ENCODE measurements at regions not wholly inside any gene's neighbourhood (a gene's known extent, or its start where the extent isn't known, plus 50 kb on each side); places are given as distances from the start of the nearest gene placed in this dataset.

DNA sequence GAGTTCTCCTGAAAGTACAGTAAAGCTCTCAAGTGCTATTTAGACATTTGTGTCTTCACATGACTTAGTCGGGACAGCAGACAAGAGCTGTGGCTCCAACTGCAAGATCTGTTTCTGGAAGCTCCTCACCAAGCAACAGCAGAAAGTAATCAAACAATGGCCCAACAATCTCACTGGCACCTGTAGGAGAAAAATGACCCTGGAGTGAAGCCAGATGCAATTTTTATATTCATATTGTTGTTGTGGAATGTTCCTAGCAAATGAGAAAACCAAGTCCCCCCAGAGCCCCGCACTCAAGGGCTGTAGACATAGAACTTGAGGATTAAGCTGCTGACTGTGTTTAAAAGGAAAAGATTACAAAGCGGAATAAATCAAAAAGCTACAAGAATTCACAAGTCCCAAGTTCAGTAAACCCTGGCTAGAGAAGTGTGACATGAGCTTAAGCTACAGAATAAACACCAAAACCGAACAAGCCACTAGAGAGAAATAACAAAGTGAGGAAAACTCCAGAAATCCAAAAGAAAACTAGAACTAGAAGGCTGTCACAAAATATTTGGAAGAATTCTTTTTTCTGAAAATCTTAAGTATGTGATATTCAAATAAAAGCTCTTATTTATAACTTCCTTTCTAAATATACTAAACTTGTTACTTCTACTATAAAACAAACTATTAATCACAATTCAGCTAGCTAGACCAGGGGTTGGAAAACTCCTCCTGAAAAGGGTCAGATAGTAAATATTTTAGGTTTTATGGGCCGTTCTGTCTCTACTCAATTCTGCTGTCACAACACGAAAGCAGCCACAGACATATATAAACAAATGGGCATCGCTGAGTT is 454.5 kb downstream of the SUCLA2 start:
- WGBS, 4 donors, result 60 to 73% (median 67%) methylated on average over 7 of the region's 7 CpGs
- ATAC-seq, result peak; percentile 81 to 94 (median 89)

DNA sequence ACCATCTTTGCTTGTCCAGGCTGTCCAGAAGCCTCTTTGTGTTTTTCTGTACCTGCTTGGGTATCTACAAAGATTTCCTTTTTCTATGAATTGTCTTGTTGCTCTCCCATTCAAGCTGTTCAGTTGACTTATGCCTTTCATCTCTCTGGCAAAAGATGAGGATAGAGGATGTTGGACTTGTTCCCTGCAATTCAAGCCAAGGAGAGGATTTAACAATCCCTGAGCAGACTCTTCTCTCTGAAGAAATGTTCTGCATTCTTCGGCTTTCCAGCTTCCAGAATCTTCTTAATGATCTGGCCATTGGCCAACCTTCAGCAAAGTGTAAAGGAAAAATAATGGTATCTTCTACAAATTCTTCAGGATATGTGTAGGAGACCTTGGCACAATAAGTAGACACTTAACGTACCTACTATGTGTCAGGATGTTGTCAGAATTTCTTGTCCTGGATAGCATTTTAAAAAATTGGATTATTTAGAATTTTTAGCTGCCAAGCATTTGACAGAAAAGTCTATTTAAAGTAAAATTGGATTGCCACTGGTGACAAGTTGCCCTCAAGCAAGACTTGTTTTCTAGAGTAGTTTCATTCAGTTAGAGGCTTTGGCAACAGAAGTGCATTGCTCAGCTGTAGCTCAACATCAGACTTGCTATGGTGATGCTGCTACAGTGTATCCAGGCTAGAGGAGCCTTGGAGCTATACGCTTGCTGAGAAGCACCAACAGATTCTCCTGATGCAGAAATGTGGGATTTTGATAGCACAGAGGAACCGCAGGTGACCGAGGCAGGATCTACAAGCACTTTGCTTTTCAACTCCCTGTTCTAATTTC is 455.7 kb downstream of the SUCLA2 start:
- H3K4me3 ChIP-seq, result no peak overlapping the region
- no peaks in the 10 kb centered on the region for H3K27me3 ChIP-seq
- WGBS, 4 donors, result 53 to 66% (median 60%) methylated on average over 5 of the region's 5 CpGs
- DNase-seq (no peak), ATAC-seq (peak in 2 of 4 donors; percentile 45 to 46)
- no peak for TF ChIP-seq POLR2A (IDR thresholded peaks at IDR 0.05)
- TF ChIP-seq, protein P1, sequence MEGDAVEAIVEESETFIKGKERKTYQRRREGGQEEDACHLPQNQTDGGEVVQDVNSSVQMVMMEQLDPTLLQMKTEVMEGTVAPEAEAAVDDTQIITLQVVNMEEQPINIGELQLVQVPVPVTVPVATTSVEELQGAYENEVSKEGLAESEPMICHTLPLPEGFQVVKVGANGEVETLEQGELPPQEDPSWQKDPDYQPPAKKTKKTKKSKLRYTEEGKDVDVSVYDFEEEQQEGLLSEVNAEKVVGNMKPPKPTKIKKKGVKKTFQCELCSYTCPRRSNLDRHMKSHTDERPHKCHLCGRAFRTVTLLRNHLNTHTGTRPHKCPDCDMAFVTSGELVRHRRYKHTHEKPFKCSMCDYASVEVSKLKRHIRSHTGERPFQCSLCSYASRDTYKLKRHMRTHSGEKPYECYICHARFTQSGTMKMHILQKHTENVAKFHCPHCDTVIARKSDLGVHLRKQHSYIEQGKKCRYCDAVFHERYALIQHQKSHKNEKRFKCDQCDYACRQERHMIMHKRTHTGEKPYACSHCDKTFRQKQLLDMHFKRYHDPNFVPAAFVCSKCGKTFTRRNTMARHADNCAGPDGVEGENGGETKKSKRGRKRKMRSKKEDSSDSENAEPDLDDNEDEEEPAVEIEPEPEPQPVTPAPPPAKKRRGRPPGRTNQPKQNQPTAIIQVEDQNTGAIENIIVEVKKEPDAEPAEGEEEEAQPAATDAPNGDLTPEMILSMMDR (IDR thresholded peaks at IDR 0.05), result no peak
- no peaks in the 10 kb centered on the region for H3K9me3 ChIP-seq
- intact Hi-C loops (cut with DNase I), result no loop called here
- H3K4me1 ChIP-seq, result peaks cover 0 to 10% (median 0%) of the 10 kb centered on the region in 12 donors
- H3K36me3 ChIP-seq, result no peaks in the 10 kb centered on the region
- peak overlapping the region in 5 of 12 donors; percentile 1 to 66 (median 26) for H3K27ac ChIP-seq

More for the DNA sequence above, 454.5 kb downstream of the SUCLA2 start:
- Histone ChIP-seq H3K27me3 (no peaks in the 10 kb centered on the region), H3K36me3 (no peaks in the 10 kb centered on the region), H3K27ac (peak overlapping the region in 7 of 12 donors; percentile 1 to 66 (median 26)), H3K4me1 (peaks cover 0 to 10% (median 0%) of the 10 kb centered on the region in 12 donors), H3K9me3 (no peaks in the 10 kb centered on the region), H3K4me3 (no peak overlapping the region)
- peak in 2 of 5 donors; percentile 7 to 36 for DNase-seq
- intact Hi-C loops (cut with DNase I), result no loop called here
- TF ChIP-seq, protein P1 (IDR thresholded peaks at IDR 0.05), result no peak
- no peak for TF ChIP-seq POLR2A (IDR thresholded peaks at IDR 0.05)

DNA sequence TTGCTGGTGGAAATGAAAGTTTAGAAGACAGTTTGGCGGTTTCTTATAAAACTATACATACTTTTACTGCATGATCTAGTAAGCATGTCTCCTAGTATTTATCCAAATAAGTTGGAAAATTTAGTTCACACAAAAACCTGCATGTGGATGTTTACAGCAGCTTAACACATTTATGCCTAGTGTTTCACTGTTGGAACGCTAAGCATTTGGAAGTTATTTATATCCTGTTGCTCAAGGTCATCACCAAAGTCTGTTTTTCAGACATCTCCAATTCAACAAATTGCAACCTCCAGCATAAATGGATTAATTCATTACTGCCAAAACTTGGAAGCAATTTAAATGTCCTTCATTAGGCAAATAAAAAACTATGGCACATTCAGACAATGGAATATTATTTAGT is 461.8 kb downstream of the SUCLA2 start:
- intact Hi-C loops (cut with DNase I), result no loop called here
- peaks cover 0 to 20% (median 0%) of the 10 kb centered on the region in 12 donors for H3K9me3 ChIP-seq
- H3K36me3 ChIP-seq, result no peaks in the 10 kb centered on the region
- H3K27me3 ChIP-seq, result no peaks in the 10 kb centered on the region
- DNase-seq (no peak), ATAC-seq (peak in 1 of 4 donors; percentile 50)
- H3K27ac ChIP-seq, result peak overlapping the region in 6 of 12 donors; percentile 0 to 63 (median 40)
- peaks cover 0 to 6% (median 0%) of the 10 kb centered on the region in 12 donors for H3K4me1 ChIP-seq
- 60 to 71% (median 65%) methylated on average over 2 of the region's 2 CpGs for WGBS, 4 donors
- TF ChIP-seq, protein P1 (IDR thresholded peaks at IDR 0.05), result no peak
- TF ChIP-seq POLR2A (IDR thresholded peaks at IDR 0.05), result no peak
- H3K4me3 ChIP-seq, result no peak overlapping the region

DNA sequence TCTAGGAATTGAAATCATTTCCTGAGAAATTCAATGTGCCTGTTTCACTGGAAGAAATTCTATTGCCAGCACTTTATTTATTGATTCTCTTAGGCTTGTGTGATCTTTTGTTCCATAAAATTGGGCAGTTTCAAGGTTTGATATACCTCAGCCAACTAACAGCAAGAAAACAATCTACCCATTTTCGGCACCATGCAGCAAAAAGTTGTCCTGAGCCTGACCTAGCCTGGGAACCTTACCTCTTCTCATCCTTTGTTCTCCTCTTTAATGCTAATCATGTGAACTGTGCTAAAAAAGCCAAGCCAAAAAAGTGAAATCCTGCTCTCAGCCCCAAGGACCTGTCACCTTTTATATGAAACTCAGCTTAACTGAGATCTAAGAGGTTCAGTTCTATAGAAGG is 477.3 kb downstream of the SUCLA2 start:
- H3K36me3 ChIP-seq, result no peaks in the 10 kb centered on the region
- WGBS, 4 donors, result 76 to 92% (median 83%) methylated on average over 1 of the region's 1 CpG
- no peaks in the 10 kb centered on the region for H3K9me3 ChIP-seq
- no peak for ATAC-seq
- peaks cover 0 to 13% (median 0%) of the 10 kb centered on the region in 12 donors for H3K4me1 ChIP-seq
- no peak overlapping the region for H3K27ac ChIP-seq
- intact Hi-C loops (cut with DNase I), result no loop called here
- no peaks in the 10 kb centered on the region for H3K27me3 ChIP-seq
- no peak for DNase-seq
- H3K4me3 ChIP-seq, result no peak overlapping the region
- TF ChIP-seq, protein P1 (IDR thresholded peaks at IDR 0.05), result no peak
- no peak for TF ChIP-seq POLR2A (IDR thresholded peaks at IDR 0.05)

Measured in heart left ventricle (tissue), 16 donors.